Peyer's patch (tissue), 4 donors: ENCODE measurements at regions not wholly inside any gene's neighbourhood (a gene's known extent, or its start where the extent isn't known, plus 50 kb on each side); places are given as distances from the start of the nearest gene placed in this dataset.

Source experiments
- DNase-seq, 3 donors: peaks; one replicate each; pipeline ENCODE4 v3.0.0-alpha.2; 2017 to 2019
- H3K27ac ChIP-seq, 4 donors: fragments of 200-600 bp; sonication (generic); one replicate each; pipeline ENCODE4 v1.5.1; 2016 to 2019
- H3K27me3 ChIP-seq, 2 donors: fragments of 200-600 bp; sonication (generic); one replicate each; pipeline ENCODE4 v1.5.1; 2019
- H3K36me3 ChIP-seq, 3 donors: fragments of 200-600 bp; sonication (generic); one replicate each; pipeline ENCODE4 v1.5.1; 2016 to 2019
- H3K4me1 ChIP-seq, 4 donors: fragments of 200-600 bp; sonication (generic); one replicate each; pipeline ENCODE4 v1.5.1; 2016 to 2019
- H3K4me3 ChIP-seq, 4 donors: fragments of 200-600 bp; sonication (generic); 1 replicate in 3 of 4; 2 replicates in 1 of 4; pipeline ENCODE4 v1.5.1; 2016 to 2019; ENCODE audit warnings: mild to moderate bottlenecking in 1 of 4
- H3K9me3 ChIP-seq, 4 donors: fragments of 200-600 bp; sonication (generic); one replicate each; pipeline ENCODE4 v1.5.1; 2016 to 2019; ENCODE audit warnings: mild to moderate bottlenecking in 1 of 4
- CTCF ChIP-seq, 6 experiments: fragments of 450-650 bp in 4 of 6; fragments of 200-600 bp in 2 of 6; sonication (generic) in 1 of 6; IDR thresholded peaks; one replicate each; pipeline ENCODE4 v1.5.1; 2017 to 2019; ENCODE audit warnings: antibody characterized with exemption in 6 of 6, mild to moderate bottlenecking in 3 of 6, moderate library complexity in 1 of 6
- POLR2A ChIP-seq, 2 donors: fragments of 450-650 bp; IDR thresholded peaks; one replicate each; pipeline ENCODE4 v1.5.1; 2017; ENCODE audit warnings: antibody characterized with exemption in 2 of 2, mild to moderate bottlenecking in 2 of 2, moderate library complexity in 2 of 2

GRCh38 chr16:27722892-27723450 lies 173.0 kb downstream of the KATNIP start:
- peak overlapping the region in 3 of 4 donors; percentile 67 to 81 (median 78) for H3K27ac ChIP-seq
- H3K27me3 ChIP-seq: no peaks in the 10 kb centered on the region
- peaks cover 0 to 30% (median 5%) of the 10 kb centered on the region in 4 donors for H3K4me1 ChIP-seq
- peak in 2 of 3 donors; percentile 48 to 58 for DNase-seq
- no peak overlapping the region for H3K4me3 ChIP-seq
- no peak for TF ChIP-seq POLR2A (IDR thresholded peaks at IDR 0.05)
- TF ChIP-seq CTCF (IDR thresholded peaks at IDR 0.05): no peak
- H3K36me3 ChIP-seq: peaks cover 0 to 6% (median 0%) of the 10 kb centered on the region in 3 donors
- no peaks in the 10 kb centered on the region for H3K9me3 ChIP-seq

- H3K9me3 ChIP-seq: no peaks in the 10 kb centered on the region
- no peak overlapping the region for H3K27ac ChIP-seq
- peaks cover 0 to 6% (median 0%) of the 10 kb centered on the region in 3 donors for H3K36me3 ChIP-seq
- no peak for DNase-seq
- no peak overlapping the region for H3K4me3 ChIP-seq
- TF ChIP-seq CTCF (IDR thresholded peaks at IDR 0.05) (no peak), POLR2A (IDR thresholded peaks at IDR 0.05) (no peak)
- no peaks in the 10 kb centered on the region for H3K27me3 ChIP-seq
- H3K4me1 ChIP-seq: peaks cover 0 to 30% (median 5%) of the 10 kb centered on the region in 4 donors
Observed at GRCh38 chr16:27723711-27724481, 174.0 kb downstream of the KATNIP start.

- no peak for DNase-seq
Observed at GRCh38 chr16:27724482-27725235, 174.7 kb downstream of the KATNIP start.

GRCh38 chr16:27725236-27726000 lies 175.5 kb downstream of the KATNIP start:
- Histone ChIP-seq H3K4me1 (peaks cover 0 to 30% (median 5%) of the 10 kb centered on the region in 4 donors), H3K4me3 (no peak overlapping the region), H3K36me3 (peaks cover 0 to 6% (median 0%) of the 10 kb centered on the region in 3 donors), H3K27ac (no peak overlapping the region), H3K9me3 (no peaks in the 10 kb centered on the region), H3K27me3 (no peaks in the 10 kb centered on the region)
- DNase-seq: no peak
- TF ChIP-seq POLR2A (IDR thresholded peaks at IDR 0.05) (no peak), CTCF (IDR thresholded peaks at IDR 0.05) (no peak)

More at GRCh38 chr16:27724482-27725235, 174.7 kb downstream of the KATNIP start:
- Histone ChIP-seq H3K27ac (no peak overlapping the region), H3K36me3 (peaks cover 0 to 6% (median 0%) of the 10 kb centered on the region in 3 donors), H3K4me1 (peaks cover 0 to 30% (median 5%) of the 10 kb centered on the region in 4 donors), H3K27me3 (no peaks in the 10 kb centered on the region), H3K4me3 (no peak overlapping the region), H3K9me3 (no peaks in the 10 kb centered on the region)
- TF ChIP-seq CTCF (IDR thresholded peaks at IDR 0.05) (no peak), POLR2A (IDR thresholded peaks at IDR 0.05) (no peak)

GRCh38 chr16:27726621-27727261 lies 176.8 kb downstream of the KATNIP start:
- Histone ChIP-seq H3K4me3 (no peak overlapping the region), H3K27me3 (no peaks in the 10 kb centered on the region), H3K9me3 (no peaks in the 10 kb centered on the region), H3K36me3 (peaks cover 0 to 6% (median 0%) of the 10 kb centered on the region in 3 donors), H3K4me1 (peaks cover 0 to 24% (median 4%) of the 10 kb centered on the region in 4 donors), H3K27ac (no peak overlapping the region)
- DNase-seq: no peak
- TF ChIP-seq POLR2A (IDR thresholded peaks at IDR 0.05) (no peak), CTCF (IDR thresholded peaks at IDR 0.05) (no peak)
